HCT116 (cell line): ENCODE measurements at regions not wholly inside any gene's neighbourhood (a gene's known extent, or its start where the extent isn't known, plus 50 kb on each side); places are given as distances from the start of the nearest gene placed in this dataset.

ENCODE experiments used
- ATAC-seq: fragments of 200-7000 bp; cut with Tn5 transposase; 2 replicates; pipeline ENCODE4 v1.9.1; 2020; ENCODE audit warnings: mild to moderate bottlenecking, moderate library complexity
- BruUV-seq: library from RNA; stranded (reverse); fragments of 400-500 nt; replicated peaks from 2 replicates; lab custom pipeline; 2021; lab: Mats Ljungman, UMichigan
- CTCF ChIA-PET: fragments of 300-600 bp; sonication (Branson Sonifier 250); formaldehyde crosslinking; loops from one replicate; lab custom pipeline; 2021; ENCODE audit warnings: antibody characterized with exemption; lab: Charles Lee
- POLR2A ChIA-PET: fragments of 300-600, 350-600 bp; sonication (Branson Sonifier 250); formaldehyde crosslinking; loops from one replicate; lab custom pipeline; 2021; ENCODE audit warnings: antibody characterized with exemption; lab: Charles Lee
- RAD21 ChIA-PET, 2 experiments: fragments of 300-600 bp; sonication (Branson Sonifier 250); formaldehyde crosslinking; loops; one replicate each; lab custom pipeline; 2023; ENCODE audit warnings: low total read pairs in 2 of 2; ENCODE audit not compliant: uncharacterized antibody in 2 of 2, unreplicated experiment in 2 of 2, low non-redundant PET in 1 of 2; lab: Charles Lee
- DNase-seq: peaks from one replicate; pipeline ENCODE4 v3.0.0-alpha.2; 2010; ENCODE audit warnings: low read depth, low spot score
- H2AFZ ChIP-seq: fragments of 200-600 bp; shearing (Covaris generic), sonication (generic); 2 replicates; pipeline ENCODE4 v1.6.1; 2017; ENCODE audit warnings: low read depth, mixed run types, mixed read lengths, antibody characterized with exemption, low read length; ENCODE audit not compliant: poor library complexity, severe bottlenecking
- H3K27ac ChIP-seq: 2 replicates; pipeline ENCODE4 v1.5.1; 2012; ENCODE audit warnings: low read depth, low read length
- H3K27me3 ChIP-seq: fragments of 200-600 bp; sonication (generic); 2 replicates; pipeline ENCODE4 v1.6.1; 2016; ENCODE audit warnings: mixed run types, low read length, mixed read lengths; ENCODE audit not compliant: insufficient read depth
- H3K36me3 ChIP-seq, 2 experiments: fragments of 200-500 bp in 1 of 2; fragments of 200-600 bp in 1 of 2; sonication (Bioruptor generic) in 1 of 2; sonication (generic) in 1 of 2; 2 replicates each; pipeline versions ENCODE4 v1.5.1 to v1.6.1; 2014 to 2016; ENCODE audit warnings: low read length in 2 of 2, inconsistent platforms in 1 of 2, mixed read lengths in 1 of 2, mixed run types in 1 of 2; ENCODE audit not compliant: insufficient read depth in 2 of 2, control insufficient read depth in 1 of 2
- H3K4me1 ChIP-seq, 2 experiments: fragments of 200-600 bp in 1 of 2; sonication (generic) in 1 of 2; 2 replicates each; pipeline versions ENCODE4 v1.5.1 to v1.6.1; 2012 to 2017; ENCODE audit warnings: low read length in 2 of 2, inconsistent platforms in 1 of 2, mild to moderate bottlenecking in 1 of 2, mixed read lengths in 1 of 2, mixed run types in 1 of 2, moderate library complexity in 1 of 2; ENCODE audit not compliant: insufficient read depth in 2 of 2, control insufficient read depth in 1 of 2
- H3K4me2 ChIP-seq: fragments of 200-600 bp; sonication (generic); 2 replicates; pipeline ENCODE4 v1.6.1; 2017; ENCODE audit warnings: mixed run types, low read length, mixed read lengths
- H3K4me3 ChIP-seq, 2 experiments: fragments of 200-600 bp in 1 of 2; sonication (generic) in 1 of 2; replicated peaks in 1 of 2; 2 replicates each; pipeline ENCODE4 v1.5.1; 2011 to 2016; ENCODE audit warnings: low read length in 2 of 2, control low read depth in 1 of 2, low read depth in 1 of 2, mild to moderate bottlenecking in 1 of 2, mixed read lengths in 1 of 2, mixed run types in 1 of 2
- H3K79me2 ChIP-seq: fragments of 200-600 bp; sonication (generic); 2 replicates; pipeline ENCODE4 v1.6.1; 2017; ENCODE audit warnings: mild to moderate bottlenecking, mixed run types, low read length, moderate library complexity, mixed read lengths; ENCODE audit not compliant: insufficient read depth
- H3K9ac ChIP-seq: fragments of 200-600 bp; sonication (generic); 2 replicates; pipeline ENCODE4 v1.6.1; 2016; ENCODE audit warnings: low read length, mixed read lengths
- H3K9me2 ChIP-seq: fragments of 200-600 bp; sonication (generic), shearing (Covaris generic); 2 replicates; pipeline ENCODE4 v1.6.1; 2017; ENCODE audit warnings: mixed run types, mild to moderate bottlenecking, moderate library complexity; ENCODE audit not compliant: insufficient read depth
- H3K9me3 ChIP-seq, 2 experiments: fragments of 200-500 bp in 1 of 2; fragments of 200-600 bp in 1 of 2; sonication (Bioruptor generic) in 1 of 2; sonication (generic) in 1 of 2; 2 replicates each; pipeline ENCODE4 v1.6.1; 2014 to 2017; ENCODE audit warnings: low read length in 2 of 2, mixed read lengths in 2 of 2, inconsistent platforms in 1 of 2, low read depth in 1 of 2, mild to moderate bottlenecking in 1 of 2, mixed run types in 1 of 2, moderate library complexity in 1 of 2; ENCODE audit not compliant: control insufficient read depth in 1 of 2, insufficient read depth in 1 of 2
- H4K20me1 ChIP-seq: fragments of 200-600 bp; sonication (generic), shearing (Covaris generic); 2 replicates; pipeline ENCODE4 v1.6.1; 2017; ENCODE audit warnings: mixed run types, mild to moderate bottlenecking, moderate library complexity; ENCODE audit not compliant: insufficient read depth
- JUND ChIP-seq: IDR thresholded peaks from 2 replicates; pipeline ENCODE4 v1.6.1; 2012
- intact Hi-C: fragments of 100-400 bp; cut with micrococcal nuclease; formaldehyde crosslinking; loops from 2 replicates; pipeline ENCODE4 v1.10.0; 2022
- TF ChIP-seq, protein P1 (sequence below): IDR thresholded peaks from 2 replicates; pipeline ENCODE4 v1.6.1; 2012

DNA sequence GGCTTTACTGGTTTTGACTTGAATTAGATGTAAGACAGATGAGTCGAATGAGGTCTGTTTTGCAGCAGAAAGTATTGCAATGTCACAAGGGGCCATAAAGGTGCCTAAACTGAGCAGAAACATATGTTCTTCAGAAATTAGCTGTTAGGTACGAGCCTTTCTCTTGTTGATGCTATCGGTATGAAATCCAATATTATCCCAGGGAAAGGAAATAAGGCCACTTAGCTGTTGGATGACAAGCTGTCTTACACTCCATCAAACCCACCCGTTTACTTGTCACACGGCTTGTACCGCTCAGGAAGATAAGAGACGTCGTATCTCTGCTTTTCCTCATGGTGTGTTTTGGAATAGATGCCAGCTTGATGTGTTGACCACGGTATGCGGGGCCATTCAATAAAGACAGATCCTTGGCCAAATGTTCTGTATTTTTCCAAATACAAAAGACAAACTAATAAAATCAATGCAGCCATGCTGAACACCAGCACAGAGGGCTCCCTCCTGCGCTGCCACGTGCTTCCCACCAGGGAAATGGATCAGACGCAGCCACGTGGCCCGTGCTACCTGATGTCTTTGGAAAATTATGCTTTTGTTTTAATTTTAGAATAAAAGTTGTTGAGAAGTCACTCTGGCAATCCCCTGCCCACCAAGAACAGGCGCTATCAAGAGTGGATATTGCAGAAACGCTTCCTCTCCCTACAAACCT is 255.9 kb upstream of the SULF2 start:
- no peak overlapping the region for H3K27ac ChIP-seq
- ATAC-seq (no peak), DNase-seq (no peak)
- H3K9me2 ChIP-seq: no peaks in the 10 kb centered on the region
- no peaks in the 10 kb centered on the region for H4K20me1 ChIP-seq
- BruUV-seq: no TSS peak
- H3K9ac ChIP-seq: no peak overlapping the region
- ChIA-PET POLR2A (no interaction called here), CTCF (no interaction called here), RAD21 (no interaction called here)
- H3K9me3 ChIP-seq: no peaks in the 10 kb centered on the region
- peaks cover 2% of the 10 kb centered on the region; the same call in 1 of the 2 replicates for H3K27me3 ChIP-seq
- TF ChIP-seq JUND: no peak
- H2AFZ ChIP-seq: no peak overlapping the region
- no peak overlapping the region for H3K4me3 ChIP-seq
- H3K4me1 ChIP-seq: no peaks in the 10 kb centered on the region
- intact Hi-C loops: no loop called here
- H3K4me2 ChIP-seq: no peak overlapping the region
- no peaks in the 10 kb centered on the region for H3K79me2 ChIP-seq
- no peaks in the 10 kb centered on the region for H3K36me3 ChIP-seq

DNA sequence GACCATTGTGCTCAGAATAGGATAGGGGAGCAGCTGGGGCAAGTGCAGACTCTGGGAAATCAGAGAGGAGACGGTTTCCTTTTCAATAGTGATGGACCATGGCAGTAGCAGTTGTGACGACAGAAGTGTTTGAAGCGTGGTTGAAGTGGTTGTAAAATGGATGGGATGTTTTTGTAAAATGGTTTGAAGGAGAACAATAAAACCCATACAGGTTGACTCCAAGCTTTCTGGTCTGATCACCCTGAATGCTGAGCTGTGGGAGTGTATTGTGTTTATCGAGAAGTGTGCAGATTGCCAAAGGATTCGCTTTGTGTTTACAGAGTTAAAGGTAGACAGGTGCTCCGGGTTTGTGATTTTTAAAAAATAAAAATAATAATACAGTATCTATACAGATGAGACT is 255.2 kb upstream of the SULF2 start:
- Histone ChIP-seq H3K27ac (no peak overlapping the region), H3K9me2 (no peaks in the 10 kb centered on the region), H3K4me3 (no peak overlapping the region), H3K4me1 (no peaks in the 10 kb centered on the region), H3K9me3 (no peaks in the 10 kb centered on the region), H3K79me2 (no peaks in the 10 kb centered on the region), H3K36me3 (no peaks in the 10 kb centered on the region), H3K9ac (no peak overlapping the region), H4K20me1 (no peaks in the 10 kb centered on the region), H3K4me2 (no peak overlapping the region), H2AFZ (no peak overlapping the region), H3K27me3 (no peaks in the 10 kb centered on the region; the same call in 1 of the 2 replicates)
- ATAC-seq: no peak
- ChIA-PET POLR2A (no interaction called here), RAD21 (no interaction called here), CTCF (no interaction called here)
- no TSS peak for BruUV-seq
- TF ChIP-seq, protein P1, sequence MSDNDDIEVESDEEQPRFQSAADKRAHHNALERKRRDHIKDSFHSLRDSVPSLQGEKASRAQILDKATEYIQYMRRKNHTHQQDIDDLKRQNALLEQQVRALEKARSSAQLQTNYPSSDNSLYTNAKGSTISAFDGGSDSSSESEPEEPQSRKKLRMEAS: no peak
- intact Hi-C loops: no loop called here
- no peak for DNase-seq
